ENCODE measurements at regions not wholly inside any gene's neighbourhood (a gene's known extent, or its start where the extent isn't known, plus 50 kb on each side); places are given as distances from the start of the nearest gene placed in this dataset.

DNA sequence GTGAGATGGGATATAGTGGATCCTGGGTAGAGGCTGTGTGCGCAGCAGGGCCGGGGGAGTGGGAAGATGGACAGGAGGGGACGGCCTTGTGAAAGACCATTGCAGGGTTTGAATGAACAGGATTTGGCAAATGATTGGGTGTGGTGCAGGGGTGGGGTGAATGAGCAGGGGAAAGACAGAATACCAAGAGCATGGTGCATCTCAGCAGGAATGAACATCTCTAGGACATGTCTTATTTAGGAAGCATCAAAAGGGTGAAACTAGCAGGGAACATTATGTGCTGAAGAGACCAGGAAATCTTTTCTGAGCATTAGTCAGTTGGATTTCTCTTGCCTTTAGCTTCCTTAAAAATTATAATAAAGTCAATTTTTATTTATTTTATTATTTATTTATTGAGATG lies 60.6 kb upstream of the SLC2A1 start:
- H3K79me2 ChIP-seq (ENCODE audit: insufficient read depth, low read length) = no peaks in the 10 kb centered on the region
- H3K9me2 ChIP-seq (ENCODE audit: insufficient read depth) = no peaks in the 10 kb centered on the region
- no peak overlapping the region for H3K9ac ChIP-seq (ENCODE audit: low read length)
- peaks cover 0 to 13% of the 10 kb centered on the region in 2 experiments; a peak in 2 of 4 replicates for H3K4me1 ChIP-seq (ENCODE audit: control insufficient read depth in 1 of 2, insufficient read depth in 2 of 2, low read length in 2 of 2)
- DNase-seq (ENCODE audit: low read depth, low spot score) (no peak), ATAC-seq (no peak)
- CTCF ChIA-PET = no interaction called here
- H3K36me3 ChIP-seq (ENCODE audit: control insufficient read depth in 1 of 2, insufficient read depth in 2 of 2, low read length in 2 of 2) = no peaks in the 10 kb centered on the region
- H2AFZ ChIP-seq (ENCODE audit: low read depth, low read length, poor library complexity, severe bottlenecking) = no peak overlapping the region
- H3K4me3 ChIP-seq (replicated peaks in 1 of 2; ENCODE audit: low read depth in 1 of 2, low read length in 2 of 2) = no peak overlapping the region
- no peaks in the 10 kb centered on the region for H4K20me1 ChIP-seq (ENCODE audit: insufficient read depth)
- POLR2A ChIA-PET = no interaction called here
- H3K27me3 ChIP-seq (ENCODE audit: insufficient read depth, low read length) = no peaks in the 10 kb centered on the region
- H3K9me3 ChIP-seq (ENCODE audit: control insufficient read depth in 1 of 2, insufficient read depth in 1 of 2, low read depth in 1 of 2, low read length in 2 of 2) = no peaks in the 10 kb centered on the region
- RAD21 ChIA-PET (ENCODE audit: low non-redundant PET in 1 of 2, low total read pairs in 2 of 2, uncharacterized antibody in 2 of 2, unreplicated experiment in 2 of 2) = no interaction called here
- H3K4me2 ChIP-seq (ENCODE audit: low read length) = no peak overlapping the region
- no peak overlapping the region for H3K27ac ChIP-seq (ENCODE audit: low read depth, low read length)
- BruUV-seq (replicated peaks) = no TSS peak
- no peak for TF ChIP-seq SIN3A (IDR thresholded peaks at IDR 0.05; ENCODE audit: low read depth)
- TF ChIP-seq CEBPB (IDR thresholded peaks at IDR 0.05; ENCODE audit: low read depth) = no peak
- no peak for TF ChIP-seq ELF1 (IDR thresholded peaks at IDR 0.05; ENCODE audit: borderline replicate concordance, low read depth)
- no peak for TF ChIP-seq RAD21 (IDR thresholded peaks at IDR 0.05; ENCODE audit: low read depth)
- no peak for TF ChIP-seq JUND (IDR thresholded peaks at IDR 0.05)
- intact Hi-C loops (cut with micrococcal nuclease) = no loop called here

DNA sequence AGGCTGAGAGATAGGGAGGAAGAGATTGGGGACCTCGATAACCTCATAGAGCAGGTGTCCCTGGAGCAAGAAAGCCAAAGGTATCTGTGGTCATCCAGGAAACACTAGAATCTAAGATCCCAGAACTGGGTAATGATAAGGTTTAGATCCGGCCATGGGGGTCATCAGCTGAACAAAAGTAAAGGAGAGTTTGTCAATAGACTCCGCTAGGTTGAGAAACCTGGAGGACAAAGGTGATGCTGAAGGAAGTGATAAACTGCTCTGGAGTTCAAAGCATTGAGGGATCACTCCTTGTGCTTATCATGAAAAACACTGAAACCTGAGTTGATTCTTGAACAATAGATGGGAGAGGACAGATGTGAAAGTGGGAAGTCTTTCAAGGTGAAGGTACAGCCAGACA lies 59.5 kb upstream of the SLC2A1 start:
- H3K79me2 ChIP-seq (ENCODE audit: insufficient read depth, low read length) = no peaks in the 10 kb centered on the region
- H2AFZ ChIP-seq (ENCODE audit: low read depth, low read length, poor library complexity, severe bottlenecking) = no peak overlapping the region
- TF ChIP-seq, protein P1, sequence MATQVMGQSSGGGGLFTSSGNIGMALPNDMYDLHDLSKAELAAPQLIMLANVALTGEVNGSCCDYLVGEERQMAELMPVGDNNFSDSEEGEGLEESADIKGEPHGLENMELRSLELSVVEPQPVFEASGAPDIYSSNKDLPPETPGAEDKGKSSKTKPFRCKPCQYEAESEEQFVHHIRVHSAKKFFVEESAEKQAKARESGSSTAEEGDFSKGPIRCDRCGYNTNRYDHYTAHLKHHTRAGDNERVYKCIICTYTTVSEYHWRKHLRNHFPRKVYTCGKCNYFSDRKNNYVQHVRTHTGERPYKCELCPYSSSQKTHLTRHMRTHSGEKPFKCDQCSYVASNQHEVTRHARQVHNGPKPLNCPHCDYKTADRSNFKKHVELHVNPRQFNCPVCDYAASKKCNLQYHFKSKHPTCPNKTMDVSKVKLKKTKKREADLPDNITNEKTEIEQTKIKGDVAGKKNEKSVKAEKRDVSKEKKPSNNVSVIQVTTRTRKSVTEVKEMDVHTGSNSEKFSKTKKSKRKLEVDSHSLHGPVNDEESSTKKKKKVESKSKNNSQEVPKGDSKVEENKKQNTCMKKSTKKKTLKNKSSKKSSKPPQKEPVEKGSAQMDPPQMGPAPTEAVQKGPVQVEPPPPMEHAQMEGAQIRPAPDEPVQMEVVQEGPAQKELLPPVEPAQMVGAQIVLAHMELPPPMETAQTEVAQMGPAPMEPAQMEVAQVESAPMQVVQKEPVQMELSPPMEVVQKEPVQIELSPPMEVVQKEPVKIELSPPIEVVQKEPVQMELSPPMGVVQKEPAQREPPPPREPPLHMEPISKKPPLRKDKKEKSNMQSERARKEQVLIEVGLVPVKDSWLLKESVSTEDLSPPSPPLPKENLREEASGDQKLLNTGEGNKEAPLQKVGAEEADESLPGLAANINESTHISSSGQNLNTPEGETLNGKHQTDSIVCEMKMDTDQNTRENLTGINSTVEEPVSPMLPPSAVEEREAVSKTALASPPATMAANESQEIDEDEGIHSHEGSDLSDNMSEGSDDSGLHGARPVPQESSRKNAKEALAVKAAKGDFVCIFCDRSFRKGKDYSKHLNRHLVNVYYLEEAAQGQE (IDR thresholded peaks at IDR 0.05; ENCODE audit: low read depth) = no peak
- TF ChIP-seq EZH2phosphoT487 (IDR thresholded peaks at IDR 0.05; ENCODE audit: borderline replicate concordance) (no peak), CEBPB (IDR thresholded peaks at IDR 0.05; ENCODE audit: low read depth) (no peak), RAD21 (IDR thresholded peaks at IDR 0.05; ENCODE audit: low read depth) (no peak), TCF7L2 (IDR thresholded peaks at IDR 0.05; ENCODE audit: borderline replicate concordance, extremely low read depth, insufficient read depth, insufficient read length) (no peak)
- H3K27me3 ChIP-seq (ENCODE audit: insufficient read depth, low read length) = no peaks in the 10 kb centered on the region
- no peak overlapping the region for H3K27ac ChIP-seq (ENCODE audit: low read depth, low read length)
- H3K36me3 ChIP-seq (ENCODE audit: control insufficient read depth in 1 of 2, insufficient read depth in 2 of 2, low read length in 2 of 2) = no peaks in the 10 kb centered on the region
- CTCF ChIA-PET = no interaction called here
- no peak overlapping the region for H3K4me3 ChIP-seq (replicated peaks in 1 of 2; ENCODE audit: low read depth in 1 of 2, low read length in 2 of 2)
- H4K20me1 ChIP-seq (ENCODE audit: insufficient read depth) = no peaks in the 10 kb centered on the region
- ATAC-seq (no peak), DNase-seq (ENCODE audit: low read depth, low spot score) (no peak)
- no peak overlapping the region for H3K4me2 ChIP-seq (ENCODE audit: low read length)
- BruUV-seq (replicated peaks) = no TSS peak
- POLR2A ChIA-PET = no interaction called here
- peaks cover 0 to 13% of the 10 kb centered on the region in 2 experiments; a peak in 2 of 4 replicates for H3K4me1 ChIP-seq (ENCODE audit: control insufficient read depth in 1 of 2, insufficient read depth in 2 of 2, low read length in 2 of 2)
- no peaks in the 10 kb centered on the region for H3K9me2 ChIP-seq (ENCODE audit: insufficient read depth)
- RAD21 ChIA-PET (ENCODE audit: low non-redundant PET in 1 of 2, low total read pairs in 2 of 2, uncharacterized antibody in 2 of 2, unreplicated experiment in 2 of 2) = no interaction called here
- no peaks in the 10 kb centered on the region for H3K9me3 ChIP-seq (ENCODE audit: control insufficient read depth in 1 of 2, insufficient read depth in 1 of 2, low read depth in 1 of 2, low read length in 2 of 2)
- intact Hi-C loops (cut with micrococcal nuclease) = no loop called here
- no peak overlapping the region for H3K9ac ChIP-seq (ENCODE audit: low read length)

Data from HCT116 (cell line).